ENCODE measurements at regions not wholly inside any gene's neighbourhood (a gene's known extent, or its start where the extent isn't known, plus 50 kb on each side); places are given as distances from the start of the nearest gene placed in this dataset.

- Histone ChIP-seq H3F3A (ENCODE audit: low read depth) (peaks cover 8% of the 10 kb centered on the region; the same call in 1 of the 2 replicates), H3K4me1 (ENCODE audit: insufficient read depth, low read length, poor library complexity, severe bottlenecking) (peaks cover 73% of the 10 kb centered on the region), H3K79me2 (ENCODE audit: insufficient read depth, low read length) (no peaks in the 10 kb centered on the region), H3K36me3 (ENCODE audit: insufficient read depth, low read length) (no peaks in the 10 kb centered on the region), H4K20me1 (ENCODE audit: insufficient read depth, low read length, poor library complexity, severe bottlenecking) (no peaks in the 10 kb centered on the region), H3K9me2 (replicated peaks; ENCODE audit: low read depth, low read length) (no peaks in the 10 kb centered on the region), H3K4me2 (ENCODE audit: low read depth, low read length, poor library complexity, severe bottlenecking) (no peak overlapping the region), H3K9ac (ENCODE audit: low read depth, low read length, poor library complexity, severe bottlenecking) (no peak overlapping the region), H3K4me3 (ENCODE audit: low read length, poor library complexity, severe bottlenecking) (no peak overlapping the region), H2AFZ (ENCODE audit: low read length) (no peak overlapping the region), H3K9me3 (ENCODE audit: insufficient read depth, low read depth, low read length) (no peaks in the 10 kb centered on the region), H3K27me3 (ENCODE audit: insufficient read depth, low read length, poor library complexity, severe bottlenecking) (no peaks in the 10 kb centered on the region)
- no peak for TF ChIP-seq CTCF (conservative IDR thresholded peaks at IDR 0.05; ENCODE audit: low read length)
- no peak for TF ChIP-seq EZH2phosphoT487 (IDR thresholded peaks at IDR 0.05; ENCODE audit: borderline replicate concordance)
These were observed 137.5 kb upstream of the TBL1XR1 start for GRCh38 chr3:177334803-177335202.

- H4K20me1 ChIP-seq (ENCODE audit: insufficient read depth, low read length, poor library complexity, severe bottlenecking) = no peaks in the 10 kb centered on the region
- no peak overlapping the region for H2AFZ ChIP-seq (ENCODE audit: low read length)
- no peaks in the 10 kb centered on the region for H3K36me3 ChIP-seq (ENCODE audit: insufficient read depth, low read length)
- H3K9me3 ChIP-seq (ENCODE audit: insufficient read depth, low read depth, low read length) = no peaks in the 10 kb centered on the region
- no peaks in the 10 kb centered on the region for H3K9me2 ChIP-seq (replicated peaks; ENCODE audit: low read depth, low read length)
- H3K27me3 ChIP-seq (ENCODE audit: insufficient read depth, low read length, poor library complexity, severe bottlenecking) = no peaks in the 10 kb centered on the region
- H3F3A ChIP-seq (ENCODE audit: low read depth) = peaks cover 8% of the 10 kb centered on the region; the same call in 1 of the 2 replicates
- H3K9ac ChIP-seq (ENCODE audit: low read depth, low read length, poor library complexity, severe bottlenecking) = no peak overlapping the region
- no peak overlapping the region for H3K4me3 ChIP-seq (ENCODE audit: low read length, poor library complexity, severe bottlenecking)
- H3K4me2 ChIP-seq (ENCODE audit: low read depth, low read length, poor library complexity, severe bottlenecking) = peak overlapping the region; percentile 49
- TF ChIP-seq EZH2phosphoT487 (IDR thresholded peaks at IDR 0.05; ENCODE audit: borderline replicate concordance) = no peak
- TF ChIP-seq CTCF (conservative IDR thresholded peaks at IDR 0.05; ENCODE audit: low read length) = no peak
- peaks cover 80% of the 10 kb centered on the region for H3K4me1 ChIP-seq (ENCODE audit: insufficient read depth, low read length, poor library complexity, severe bottlenecking)
- H3K79me2 ChIP-seq (ENCODE audit: insufficient read depth, low read length) = no peaks in the 10 kb centered on the region
These were observed 138.4 kb upstream of the TBL1XR1 start for GRCh38 chr3:177335728-177336127.

GRCh38 chr3:177336873-177337450, 139.7 kb upstream of the TBL1XR1 start:
- TF ChIP-seq EZH2phosphoT487 (IDR thresholded peaks at IDR 0.05; ENCODE audit: borderline replicate concordance) = no peak
- no peak for TF ChIP-seq CTCF (conservative IDR thresholded peaks at IDR 0.05; ENCODE audit: low read length)
- Histone ChIP-seq H3K36me3 (ENCODE audit: insufficient read depth, low read length) (no peaks in the 10 kb centered on the region), H3K79me2 (ENCODE audit: insufficient read depth, low read length) (no peaks in the 10 kb centered on the region), H3K27me3 (ENCODE audit: insufficient read depth, low read length, poor library complexity, severe bottlenecking) (no peaks in the 10 kb centered on the region), H3K9ac (ENCODE audit: low read depth, low read length, poor library complexity, severe bottlenecking) (no peak overlapping the region), H2AFZ (ENCODE audit: low read length) (no peak overlapping the region), H3K9me3 (ENCODE audit: insufficient read depth, low read depth, low read length) (no peaks in the 10 kb centered on the region), H4K20me1 (ENCODE audit: insufficient read depth, low read length, poor library complexity, severe bottlenecking) (no peaks in the 10 kb centered on the region), H3K4me1 (ENCODE audit: insufficient read depth, low read length, poor library complexity, severe bottlenecking) (peaks cover 86% of the 10 kb centered on the region), H3F3A (ENCODE audit: low read depth) (peaks cover 8% of the 10 kb centered on the region; the same call in 1 of the 2 replicates), H3K4me3 (ENCODE audit: low read length, poor library complexity, severe bottlenecking) (no peak overlapping the region), H3K9me2 (replicated peaks; ENCODE audit: low read depth, low read length) (no peaks in the 10 kb centered on the region), H3K4me2 (ENCODE audit: low read depth, low read length, poor library complexity, severe bottlenecking) (no peak overlapping the region)

Measured in Loucy (cell line).